Prostate gland (tissue), 2 donors: ENCODE measurements at regions not wholly inside any gene's neighbourhood (a gene's known extent, or its start where the extent isn't known, plus 50 kb on each side); places are given as distances from the start of the nearest gene placed in this dataset.
A peak's percentile ranks its signal among the peaks of the same experiment; 100 is the strongest.

Source experiments
- DNase-seq: peaks from one replicate; pipeline ENCODE4 v3.0.0-alpha.2; 2019; ENCODE audit warnings: low spot score
- H3K27ac ChIP-seq, 2 donors: fragments of 200-600 bp; sonication (generic); 2 replicates each; pipeline ENCODE4 v1.5.1; 2017 to 2019
- H3K27me3 ChIP-seq: fragments of 200-600 bp; sonication (generic); replicated peaks from 2 replicates; pipeline ENCODE4 v1.5.1; 2019; ENCODE audit not compliant: insufficient read depth
- H3K36me3 ChIP-seq, 2 donors: fragments of 200-600 bp; sonication (generic); 1 replicate in 1 of 2; 2 replicates in 1 of 2; pipeline versions ENCODE4 v1.5.1 to v1.8.1; 2017 to 2019
- H3K4me1 ChIP-seq: fragments of 200-600 bp; sonication (generic); replicated peaks from 2 replicates; pipeline ENCODE4 v1.5.1; 2019
- H3K4me3 ChIP-seq, 2 donors: fragments of 200-600 bp; sonication (generic); 2 replicates each; pipeline ENCODE4 v1.5.1; 2017 to 2019
- H3K9me3 ChIP-seq: fragments of 200-600 bp; sonication (generic); 2 replicates; pipeline ENCODE4 v1.5.1; 2017
- POLR2A ChIP-seq: fragments of 450-650 bp; IDR thresholded peaks from one replicate; pipeline ENCODE4 v1.6.1; 2016; ENCODE audit warnings: antibody characterized with exemption, mild to moderate bottlenecking
- POLR2AphosphoS5 ChIP-seq: sonication (generic); formaldehyde crosslinking; IDR thresholded peaks from one replicate; pipeline ENCODE4 v1.6.1; 2017; ENCODE audit warnings: antibody characterized with exemption
- WGBS: methylation state at CpG from one replicate; pipeline ENCODE4 v1.1.5; 2018; 5-methylcytosine and 5-hydroxymethylcytosine counted together
- intact Hi-C: fragments of 100-400 bp; cut with DNase I; formaldehyde crosslinking; loops from one replicate; pipeline ENCODE4 v1.14.2; 2022
- TF ChIP-seq, protein P1 (sequence below), 4 experiments: fragments of 200-600 bp in 2 of 4; fragments of 450-650 bp in 2 of 4; sonication (generic) in 2 of 4; IDR thresholded peaks; 1 replicate in 3 of 4; 2 replicates in 1 of 4; pipeline ENCODE4 v1.5.1; 2016 to 2019; ENCODE audit warnings: antibody characterized with exemption in 4 of 4, mild to moderate bottlenecking in 2 of 4, moderate library complexity in 2 of 4

- Histone ChIP-seq H3K27me3 (no peaks in the 10 kb centered on the region), H3K9me3 (no peaks in the 10 kb centered on the region), H3K4me3 (no peak overlapping the region), H3K27ac (peak overlapping the region; percentile 15 to 73), H3K4me1 (peaks cover 10% of the 10 kb centered on the region), H3K36me3 (no peaks in the 10 kb centered on the region)
- TF ChIP-seq POLR2AphosphoS5, result no peak
- TF ChIP-seq, protein P1, sequence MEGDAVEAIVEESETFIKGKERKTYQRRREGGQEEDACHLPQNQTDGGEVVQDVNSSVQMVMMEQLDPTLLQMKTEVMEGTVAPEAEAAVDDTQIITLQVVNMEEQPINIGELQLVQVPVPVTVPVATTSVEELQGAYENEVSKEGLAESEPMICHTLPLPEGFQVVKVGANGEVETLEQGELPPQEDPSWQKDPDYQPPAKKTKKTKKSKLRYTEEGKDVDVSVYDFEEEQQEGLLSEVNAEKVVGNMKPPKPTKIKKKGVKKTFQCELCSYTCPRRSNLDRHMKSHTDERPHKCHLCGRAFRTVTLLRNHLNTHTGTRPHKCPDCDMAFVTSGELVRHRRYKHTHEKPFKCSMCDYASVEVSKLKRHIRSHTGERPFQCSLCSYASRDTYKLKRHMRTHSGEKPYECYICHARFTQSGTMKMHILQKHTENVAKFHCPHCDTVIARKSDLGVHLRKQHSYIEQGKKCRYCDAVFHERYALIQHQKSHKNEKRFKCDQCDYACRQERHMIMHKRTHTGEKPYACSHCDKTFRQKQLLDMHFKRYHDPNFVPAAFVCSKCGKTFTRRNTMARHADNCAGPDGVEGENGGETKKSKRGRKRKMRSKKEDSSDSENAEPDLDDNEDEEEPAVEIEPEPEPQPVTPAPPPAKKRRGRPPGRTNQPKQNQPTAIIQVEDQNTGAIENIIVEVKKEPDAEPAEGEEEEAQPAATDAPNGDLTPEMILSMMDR (IDR thresholded peaks at IDR 0.05), result no peak
- TF ChIP-seq POLR2A, result no peak
- no peak for DNase-seq
- WGBS, result 60% methylated on average over 2 of the region's 2 CpGs
- intact Hi-C loops, result loop anchor here (5.0 to 10.0 kb wide), 2 partner anchors 91 to 142 kb away; no protein-coding TSS in a partner anchor
Observed at GRCh38 chr5:168086746-168087145, 204.7 kb upstream of the WWC1 start.

- TF ChIP-seq POLR2AphosphoS5, result peak; percentile 74
- TF ChIP-seq POLR2A, result no peak
- 50% methylated on average over 13 of the region's 13 CpGs for WGBS
- no peak overlapping the region for H3K27ac ChIP-seq
- peaks cover 10% of the 10 kb centered on the region for H3K4me1 ChIP-seq
- intact Hi-C loops, result loop anchor here (5.0 to 10.0 kb wide), 2 partner anchors 89 to 144 kb away; no protein-coding TSS in a partner anchor
- H3K9me3 ChIP-seq, result no peaks in the 10 kb centered on the region
- DNase-seq, result no peak
- H3K4me3 ChIP-seq, result no peak overlapping the region
- no peaks in the 10 kb centered on the region for H3K27me3 ChIP-seq
- no peaks in the 10 kb centered on the region for H3K36me3 ChIP-seq
Observed at GRCh38 chr5:168088410-168089173, 202.9 kb upstream of the WWC1 start.

GRCh38 chr5:168089201-168089887 lies 202.1 kb upstream of the WWC1 start:
- H3K4me3 ChIP-seq, result no peak overlapping the region
- H3K36me3 ChIP-seq, result no peaks in the 10 kb centered on the region
- H3K27ac ChIP-seq, result no peak overlapping the region
- H3K4me1 ChIP-seq, result peaks cover 10% of the 10 kb centered on the region
- H3K27me3 ChIP-seq, result no peaks in the 10 kb centered on the region
- DNase-seq, result no peak
- no peaks in the 10 kb centered on the region for H3K9me3 ChIP-seq
- TF ChIP-seq POLR2A (no peak), POLR2AphosphoS5 (no peak)
- TF ChIP-seq, protein P1 (IDR thresholded peaks at IDR 0.05), result no peak
- intact Hi-C loops, result loop anchor here (5.0 to 10.0 kb wide), 2 partner anchors 88 to 145 kb away; no protein-coding TSS in a partner anchor
- WGBS, result 93% methylated on average over 4 of the region's 4 CpGs

- Histone ChIP-seq H3K4me1 (no peaks in the 10 kb centered on the region), H3K36me3 (no peaks in the 10 kb centered on the region), H3K27ac (no peak overlapping the region), H3K4me3 (no peak overlapping the region), H3K9me3 (no peaks in the 10 kb centered on the region), H3K27me3 (no peaks in the 10 kb centered on the region)
- 89% methylated on average over 8 of the region's 8 CpGs for WGBS
- no peak for DNase-seq
- intact Hi-C loops, result no loop called here
- no peak for TF ChIP-seq POLR2AphosphoS5
- TF ChIP-seq POLR2A, result no peak
- TF ChIP-seq, protein P1 (IDR thresholded peaks at IDR 0.05), result no peak
Observed at GRCh38 chr5:168092209-168093185, 198.9 kb upstream of the WWC1 start.
